GM19467 (cell line): ENCODE measurements at regions not wholly inside any gene's neighbourhood (a gene's known extent, or its start where the extent isn't known, plus 50 kb on each side); places are given as distances from the start of the nearest gene placed in this dataset.
"Not testable (repeated sequence)": the region's sequence is repeated elsewhere in the genome, so short reads cannot be mapped to it uniquely, and the experiment has no call there.

ENCODE experiments used
- ATAC-seq: cut with Tn5 transposase; IDR thresholded peaks from one replicate; pipeline ENCODE4 v1.9.1; 2021; ENCODE audit warnings: mild to moderate bottlenecking, moderate library complexity; ENCODE audit not compliant: unreplicated experiment

GRCh38 chr7:96826089-96826488 lies 116.4 kb upstream of the SEM1 start:
- ATAC-seq, result no peak

GRCh38 chr7:96827701-96828100 lies 118.1 kb upstream of the SEM1 start:
- no peak for ATAC-seq

GRCh38 chr7:96829121-96829520 lies 119.5 kb upstream of the SEM1 start:
- ATAC-seq, result not testable (repeated sequence)

- no peak for ATAC-seq
These were observed 121.8 kb upstream of the SEM1 start for GRCh38 chr7:96831446-96831845.

- no peak for ATAC-seq
These were observed 122.5 kb upstream of the SEM1 start for GRCh38 chr7:96832092-96832662.

- ATAC-seq, result no peak
These were observed 124.2 kb upstream of the SEM1 start for GRCh38 chr7:96833676-96834453.

GRCh38 chr7:96836456-96836855 lies 126.8 kb upstream of the SEM1 start:
- no peak for ATAC-seq

GRCh38 chr7:96837593-96837992 lies 127.9 kb upstream of the SEM1 start:
- peak; percentile 99 for ATAC-seq

GRCh38 chr7:96838481-96838880 lies 128.8 kb upstream of the SEM1 start:
- ATAC-seq, result no peak

GRCh38 chr7:96855139-96855538 lies 145.5 kb upstream of the SEM1 start:
- no peak for ATAC-seq

- no peak for ATAC-seq
These were observed 146.0 kb upstream of the SEM1 start for GRCh38 chr7:96855691-96856090.

- ATAC-seq, result no peak
These were observed 135.8 kb upstream of the DLX6 start for GRCh38 chr7:96869538-96869937.

- no peak for ATAC-seq
These were observed 135.2 kb upstream of the DLX6 start for GRCh38 chr7:96870185-96870584.

GRCh38 chr7:96870934-96871333 lies 134.4 kb upstream of the DLX6 start:
- no peak for ATAC-seq

GRCh38 chr7:96887426-96887825 lies 117.9 kb upstream of the DLX6 start:
- ATAC-seq, result no peak

GRCh38 chr7:96899108-96899507 lies 106.2 kb upstream of the DLX6 start:
- no peak for ATAC-seq

GRCh38 chr7:96901822-96902445 lies 103.4 kb upstream of the DLX6 start:
- ATAC-seq, result no peak

GRCh38 chr7:96903906-96904305 lies 101.4 kb upstream of the DLX6 start:
- ATAC-seq, result no peak

GRCh38 chr7:96910486-96910885 lies 94.9 kb upstream of the DLX6 start:
- no peak for ATAC-seq

GRCh38 chr7:96915029-96915428 lies 90.3 kb upstream of the DLX6 start:
- ATAC-seq, result no peak

- no peak for ATAC-seq
These were observed 85.3 kb upstream of the DLX6 start for GRCh38 chr7:96920064-96920463.

GRCh38 chr7:96920713-96921112 lies 84.6 kb upstream of the DLX6 start:
- ATAC-seq, result no peak
